HG03066 (cell line): ENCODE measurements at regions not wholly inside any gene's neighbourhood (a gene's known extent, or its start where the extent isn't known, plus 50 kb on each side); places are given as distances from the start of the nearest gene placed in this dataset.

Experiments
- ATAC-seq: cut with Tn5 transposase; IDR thresholded peaks from one replicate; pipeline ENCODE4 v1.9.1; 2021; ENCODE audit warnings: low read depth; ENCODE audit not compliant: unreplicated experiment

- ATAC-seq: no peak
Measured at GRCh38 chr13:34634448-34634847, 307.6 kb upstream of the NBEA start.

DNA sequence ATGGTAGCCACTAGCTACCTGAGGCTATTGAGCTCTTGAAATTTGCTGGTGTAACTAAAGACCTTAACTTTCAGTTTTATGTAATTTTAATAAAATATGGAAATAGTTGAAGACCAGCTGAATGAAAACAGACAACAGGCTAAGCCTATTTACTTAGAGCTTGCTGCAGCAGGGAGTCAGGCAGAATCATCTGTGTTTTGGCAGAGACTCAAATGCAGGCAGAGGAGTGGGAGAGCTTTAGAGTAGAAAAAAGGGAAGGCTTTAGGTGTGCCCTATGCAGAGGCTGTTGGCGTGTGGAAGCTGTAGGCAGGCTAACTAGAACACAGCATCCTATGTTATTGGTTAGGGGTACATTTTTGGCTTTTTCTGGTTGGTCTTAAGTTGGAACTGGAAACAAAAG is 304.9 kb upstream of the NBEA start:
- no peak for ATAC-seq

DNA sequence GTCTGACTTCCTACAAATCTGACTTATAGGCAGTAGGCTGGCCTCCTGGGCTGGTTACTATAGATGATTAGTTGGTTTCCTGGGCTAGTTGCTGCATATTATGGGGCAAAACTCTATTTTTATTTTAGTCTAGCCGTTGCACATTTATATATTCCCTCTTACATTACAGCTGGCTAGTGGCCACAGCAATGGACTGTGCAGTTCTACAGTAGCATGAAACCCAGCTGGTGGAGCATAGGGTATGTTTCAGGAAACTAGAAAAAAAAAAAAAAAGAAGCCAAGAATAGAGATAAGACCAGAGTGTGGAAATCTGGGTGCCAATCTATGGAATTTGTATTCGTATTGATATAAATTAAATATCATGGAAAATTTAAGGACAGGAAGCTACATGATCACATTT is 304.4 kb upstream of the NBEA start:
- no peak for ATAC-seq

GRCh38 chr13:34638897-34639296 is 303.2 kb upstream of the NBEA start:
- ATAC-seq: no peak

- no peak for ATAC-seq
Measured at GRCh38 chr13:34640179-34640992, 301.7 kb upstream of the NBEA start.

DNA sequence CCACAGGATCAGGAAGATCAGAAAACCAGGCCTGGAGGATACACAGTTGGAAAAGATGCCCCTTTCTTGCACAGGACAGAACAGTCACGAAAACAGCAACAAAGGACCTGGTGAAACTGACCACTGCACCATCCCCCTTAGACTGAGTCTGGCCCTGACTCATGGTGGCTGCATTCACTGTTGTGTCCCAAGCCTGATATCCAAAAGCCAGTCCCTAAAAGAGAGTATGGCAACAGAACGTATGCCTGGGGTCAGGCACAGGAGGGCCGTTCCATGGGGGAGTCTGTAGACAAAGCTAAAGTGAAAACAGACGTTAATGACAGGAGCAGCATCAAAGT is 301.1 kb upstream of the NBEA start:
- ATAC-seq: no peak

DNA sequence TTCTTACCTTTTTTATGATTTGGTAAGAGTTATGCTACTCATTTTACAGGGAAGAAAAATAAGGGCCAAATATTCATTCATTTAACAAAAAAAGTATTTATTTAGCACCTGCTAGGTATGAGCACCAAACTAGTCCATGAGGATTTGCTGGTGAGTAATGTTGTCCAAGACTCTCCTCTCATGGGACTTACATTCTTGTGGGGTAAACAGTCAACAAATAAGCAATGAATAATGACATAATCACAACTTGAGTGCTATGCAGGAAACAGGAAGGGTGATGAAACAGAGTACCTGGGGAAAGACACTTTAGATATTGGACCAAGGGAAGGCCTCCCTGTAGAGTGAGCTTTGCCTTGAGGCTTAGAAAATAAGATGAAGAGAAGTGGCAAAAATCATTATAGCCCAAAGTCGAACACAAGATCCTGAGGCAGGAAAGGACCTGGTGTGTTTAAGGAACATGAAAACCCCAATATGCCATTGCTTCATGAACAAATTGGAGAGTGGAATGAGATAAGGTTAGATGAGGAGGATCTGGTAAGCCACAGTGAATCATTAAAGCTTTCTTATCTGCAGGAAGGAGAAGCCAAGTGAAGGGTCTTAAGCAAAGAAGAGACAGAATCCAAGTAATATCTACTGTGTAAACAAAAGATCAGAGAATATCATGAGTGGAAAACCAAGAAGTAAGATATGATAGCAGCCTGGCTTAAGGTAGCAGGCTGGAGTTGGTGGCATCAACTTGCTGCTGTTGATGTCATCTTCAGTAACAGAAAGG is 294.5 kb upstream of the NBEA start:
- no peak for ATAC-seq

GRCh38 chr13:34654203-34654602 is 287.9 kb upstream of the NBEA start:
- no peak for ATAC-seq

- ATAC-seq: no peak
Measured at GRCh38 chr13:34654647-34655046, 287.4 kb upstream of the NBEA start.

DNA sequence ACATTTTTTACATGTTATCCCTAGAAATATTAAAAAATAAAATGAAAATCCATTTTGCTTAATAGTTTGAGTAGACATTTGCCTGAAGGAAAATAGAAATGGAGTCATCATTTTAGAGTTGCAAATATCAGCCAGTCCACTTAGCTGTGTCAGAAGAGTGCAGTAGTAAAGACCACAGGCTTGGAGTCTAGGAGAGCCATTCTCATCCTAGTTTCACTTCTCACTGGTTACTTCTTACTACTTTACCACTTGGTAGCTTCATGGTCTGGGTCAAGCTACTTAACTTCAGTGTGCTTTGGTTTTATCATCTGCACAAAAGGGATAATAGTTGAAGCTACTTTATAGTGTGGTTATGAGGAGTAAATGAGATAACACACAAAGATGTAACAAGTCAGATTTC is 286.5 kb upstream of the NBEA start:
- no peak for ATAC-seq

GRCh38 chr13:34657716-34658115 is 284.4 kb upstream of the NBEA start:
- ATAC-seq: no peak

DNA sequence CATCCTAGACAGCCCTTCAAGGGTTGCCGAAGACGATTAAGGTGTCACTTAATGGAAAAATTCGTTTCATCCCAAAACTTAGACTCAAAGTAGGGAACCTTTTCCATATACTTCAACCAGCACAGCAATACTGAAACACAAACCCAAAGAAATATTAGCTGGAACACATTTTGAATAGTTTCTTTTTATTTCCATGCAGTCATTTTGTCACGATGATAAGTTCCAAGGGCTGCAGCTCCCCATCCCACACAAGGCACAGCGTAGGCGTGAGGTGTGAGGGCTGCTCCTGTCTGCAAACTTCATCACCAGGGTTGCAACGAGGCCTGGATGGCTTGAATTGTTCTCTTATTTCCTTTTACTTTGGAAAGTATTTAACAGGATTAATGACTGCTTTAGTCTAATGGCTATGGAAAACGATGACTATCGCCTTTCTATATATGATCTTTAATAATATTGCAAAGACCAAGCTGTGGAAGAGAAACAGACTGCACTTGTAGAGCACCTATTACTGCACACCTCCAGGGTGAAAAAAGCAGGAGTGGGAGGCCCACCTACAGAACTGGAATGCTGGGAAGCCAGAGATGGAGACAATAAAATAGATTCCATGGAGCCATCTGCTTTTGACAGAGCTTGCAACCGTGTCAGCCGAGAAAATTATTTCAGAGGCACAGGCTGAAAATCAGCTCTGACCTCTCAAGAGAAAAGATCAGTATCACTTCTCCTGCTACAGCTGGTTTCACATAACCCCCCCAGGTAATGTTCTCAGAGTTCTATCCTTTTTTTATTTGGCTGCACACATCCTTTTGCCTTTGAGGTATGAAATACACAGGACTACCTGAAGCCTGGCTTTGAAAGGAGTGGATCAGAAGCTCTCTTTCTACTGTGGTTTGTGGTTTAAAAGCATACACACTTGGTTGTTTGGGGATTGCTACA is 274.5 kb upstream of the NBEA start:
- ATAC-seq: no peak

- no peak for ATAC-seq
Measured at GRCh38 chr13:34671137-34671536, 270.9 kb upstream of the NBEA start.

DNA sequence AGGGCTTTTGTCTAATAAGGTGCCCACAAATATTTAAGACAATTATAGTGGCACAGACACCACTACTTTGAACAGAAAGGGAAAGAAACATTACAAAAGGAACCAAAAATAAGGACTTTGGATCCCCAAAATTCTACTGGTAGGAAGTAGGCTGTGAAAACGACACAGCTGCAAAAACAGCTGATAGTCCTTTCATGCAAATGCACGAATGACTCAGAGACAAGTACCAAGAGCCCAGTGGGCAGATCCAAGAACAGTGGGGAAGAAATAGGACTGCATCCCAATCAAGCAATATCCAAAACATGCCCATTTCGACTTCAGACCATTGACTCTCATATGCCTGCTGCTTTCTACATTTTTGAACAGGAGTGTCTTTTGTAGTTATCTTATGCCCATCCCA is 269.4 kb upstream of the NBEA start:
- no peak for ATAC-seq

- ATAC-seq: no peak
Measured at GRCh38 chr13:34675626-34676025, 266.4 kb upstream of the NBEA start.

- no peak for ATAC-seq
Measured at GRCh38 chr13:34678154-34678553, 263.9 kb upstream of the NBEA start.

GRCh38 chr13:34681405-34681955 is 260.6 kb upstream of the NBEA start:
- ATAC-seq: no peak

- ATAC-seq: no peak
Measured at GRCh38 chr13:34695063-34695462, 247.0 kb upstream of the NBEA start.

DNA sequence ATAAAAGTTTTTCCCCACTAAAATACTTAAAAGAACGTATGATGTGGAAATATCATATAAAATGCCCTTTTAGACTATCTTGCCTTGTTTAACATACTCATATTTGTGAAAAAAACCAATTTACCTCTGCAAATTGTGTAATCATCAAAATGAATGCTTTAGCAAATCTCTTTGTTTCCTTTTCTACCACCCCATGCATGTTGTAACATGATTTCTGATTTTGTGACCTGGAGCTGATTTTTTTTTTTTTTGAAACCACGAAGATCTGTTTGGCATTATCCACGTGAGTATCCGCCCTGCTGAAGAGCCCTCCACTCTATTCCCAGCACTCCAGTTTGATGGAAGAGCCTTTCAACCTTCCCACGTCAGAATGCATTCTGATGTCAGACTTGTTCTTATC is 245.8 kb upstream of the NBEA start:
- no peak for ATAC-seq

GRCh38 chr13:34696741-34697140 is 245.3 kb upstream of the NBEA start:
- ATAC-seq: no peak

DNA sequence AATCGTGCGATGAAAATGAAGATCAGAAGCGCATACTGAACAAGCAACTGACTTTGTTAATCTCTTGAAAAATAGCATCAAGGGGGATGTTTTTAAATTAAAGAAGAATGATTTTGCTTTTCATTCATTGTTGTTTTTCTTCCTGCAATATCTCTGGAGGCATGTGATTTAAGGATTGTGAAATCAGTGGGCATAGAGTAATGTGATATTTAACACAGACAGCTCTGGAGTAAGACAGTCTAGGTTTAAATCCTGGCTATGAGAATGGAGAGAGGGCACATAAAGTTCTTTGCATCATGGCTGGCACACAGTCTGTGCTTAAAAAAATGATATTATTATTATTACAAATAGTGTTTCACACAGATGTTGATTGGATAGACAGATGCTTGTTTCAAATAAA is 243.1 kb upstream of the NBEA start:
- ATAC-seq: no peak
